GM18517 (cell line): ENCODE measurements at regions not wholly inside any gene's neighbourhood (a gene's known extent, or its start where the extent isn't known, plus 50 kb on each side); places are given as distances from the start of the nearest gene placed in this dataset.
"Not testable (repeated sequence)": the region's sequence is repeated elsewhere in the genome, so short reads cannot be mapped to it uniquely, and the experiment has no call there.

Experiments
- ATAC-seq: cut with Tn5 transposase; IDR thresholded peaks from one replicate; pipeline ENCODE4 v1.9.1; 2021; ENCODE audit warnings: mild to moderate bottlenecking, moderate library complexity; ENCODE audit not compliant: unreplicated experiment

DNA sequence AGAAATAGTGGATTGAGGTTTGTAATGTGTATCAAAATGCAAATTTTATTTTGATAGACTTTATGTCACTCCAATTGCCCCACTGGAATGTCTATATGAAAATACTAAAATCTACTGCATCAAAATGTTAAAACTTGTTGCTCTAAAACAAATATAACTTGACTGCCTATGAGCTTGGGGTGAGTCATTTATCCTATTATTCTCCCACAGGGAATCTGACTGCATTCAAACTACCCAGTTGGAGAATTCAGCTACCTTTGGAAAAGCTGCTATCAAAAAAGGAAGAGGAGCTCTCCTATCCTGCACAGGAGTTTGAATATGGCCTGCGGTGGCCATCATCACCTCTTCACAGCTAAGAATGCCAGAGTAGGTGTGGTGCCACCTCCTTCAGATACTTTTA lies 173.1 kb downstream of the KLHL28 start:
- ATAC-seq, result no peak

DNA sequence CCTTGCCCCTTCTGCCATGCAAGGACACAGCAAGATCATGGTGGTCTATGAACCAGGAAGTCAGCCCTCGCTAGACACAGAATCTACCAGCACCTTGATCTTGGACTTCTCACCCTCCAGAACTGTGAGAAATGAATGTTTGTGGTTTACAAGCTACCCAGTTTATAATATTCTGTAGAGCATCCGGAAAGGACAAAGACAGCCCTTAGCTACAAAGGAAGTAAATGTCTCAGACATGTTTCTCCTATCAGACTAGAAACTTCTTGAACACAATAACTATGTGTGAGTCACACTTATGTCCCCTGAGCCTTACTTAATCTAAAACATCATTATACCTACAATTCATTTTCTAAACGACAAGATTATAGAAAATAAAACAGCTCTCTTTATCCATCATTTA lies 176.7 kb downstream of the KLHL28 start:
- no peak for ATAC-seq

DNA sequence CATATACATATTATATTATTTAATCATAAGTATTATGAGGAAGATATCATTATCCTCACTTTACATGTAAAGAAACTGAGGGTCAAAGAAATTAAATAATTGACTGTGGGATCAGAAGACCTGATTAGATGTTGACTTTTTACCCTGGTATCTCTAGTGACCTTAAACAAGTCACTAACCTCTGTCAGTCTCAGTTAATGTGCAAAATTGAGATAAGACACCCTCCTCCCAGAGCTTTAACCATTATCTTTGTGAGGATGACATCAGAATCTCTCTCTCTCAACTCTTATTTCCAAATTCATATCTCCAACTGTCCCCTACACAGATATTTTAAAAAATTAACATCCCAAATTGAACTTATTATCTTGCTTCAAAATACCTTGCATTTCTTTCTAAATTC lies 177.8 kb downstream of the KLHL28 start:
- no peak for ATAC-seq

DNA sequence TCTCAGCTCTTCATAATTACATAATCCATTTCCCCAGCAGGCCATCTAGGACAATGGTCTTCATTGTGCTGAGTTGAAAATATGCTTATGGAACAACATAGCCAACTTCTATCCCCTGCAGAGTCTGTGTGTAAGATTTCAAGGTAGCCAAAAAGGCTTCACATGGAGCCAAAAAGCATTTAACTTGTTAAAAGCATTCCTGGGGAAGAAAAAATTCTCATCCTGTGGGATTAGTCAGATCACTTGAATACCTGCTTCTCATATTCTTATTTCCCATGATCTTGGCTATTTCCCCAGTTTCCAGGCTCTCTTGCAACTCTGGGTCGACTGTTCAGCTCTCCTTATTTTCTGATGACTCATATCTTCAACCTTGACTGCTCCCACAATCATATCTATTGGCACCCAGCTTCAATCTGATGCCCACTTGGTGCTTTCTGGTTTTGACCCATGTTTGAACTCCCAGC lies 178.9 kb downstream of the KLHL28 start:
- no peak for ATAC-seq

DNA sequence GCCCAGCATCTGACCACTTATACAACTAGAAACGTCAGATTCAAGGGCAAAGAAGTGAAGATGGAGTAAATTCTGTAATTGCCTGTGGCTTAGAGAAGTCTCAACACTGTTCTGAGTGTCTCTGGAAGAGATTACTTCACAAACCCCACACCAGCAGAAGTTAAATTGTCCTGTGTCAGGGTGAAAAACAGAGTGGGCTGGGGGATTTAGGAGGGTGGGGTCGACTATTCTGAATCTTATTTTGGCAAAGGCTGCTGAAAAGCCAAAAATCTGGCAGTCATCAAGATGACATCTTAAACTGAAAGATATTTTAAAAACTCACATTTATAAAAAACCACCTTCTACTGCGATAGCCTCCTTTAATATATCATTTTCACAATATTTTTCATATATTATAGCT lies 180.8 kb downstream of the KLHL28 start:
- ATAC-seq, result no peak

DNA sequence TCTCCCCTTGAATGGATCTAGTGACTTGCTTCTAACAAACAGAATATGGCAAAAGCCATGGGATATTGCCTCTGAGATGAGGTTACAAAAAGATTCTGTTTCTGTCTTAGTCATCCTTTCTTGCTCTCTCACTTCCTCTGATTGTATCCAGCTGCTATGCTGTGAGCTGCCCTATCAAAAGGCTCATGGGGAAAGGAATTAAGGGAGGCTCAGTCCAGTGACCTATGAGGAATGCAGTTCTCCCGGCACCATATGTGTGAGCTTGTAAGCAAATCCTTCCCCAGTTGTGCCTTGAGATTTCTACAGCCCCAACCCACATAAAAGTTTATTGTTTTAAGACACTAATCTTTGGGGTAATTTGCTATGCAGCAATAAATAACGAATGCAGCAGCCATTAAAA lies 183.1 kb downstream of the KLHL28 start:
- ATAC-seq, result no peak

DNA sequence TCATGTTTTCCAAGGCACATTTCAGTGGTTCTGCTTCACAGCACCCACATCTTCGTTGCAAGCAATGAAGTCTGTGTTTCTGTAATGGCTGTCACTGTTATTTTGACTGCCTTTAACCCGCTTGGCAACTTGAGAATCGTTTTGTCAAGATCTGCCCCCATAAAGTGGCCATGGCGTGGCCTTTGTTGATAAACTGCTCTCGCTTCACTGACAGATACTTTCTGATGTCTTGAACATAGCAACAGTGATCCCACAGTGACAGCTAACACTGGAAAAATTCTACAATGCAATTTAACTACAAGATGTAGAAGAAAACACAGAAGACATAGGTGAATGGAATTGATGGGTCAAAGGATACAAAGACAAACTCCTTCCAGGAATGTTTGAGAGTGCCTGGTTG lies 184.2 kb downstream of the KLHL28 start:
- no peak for ATAC-seq

DNA sequence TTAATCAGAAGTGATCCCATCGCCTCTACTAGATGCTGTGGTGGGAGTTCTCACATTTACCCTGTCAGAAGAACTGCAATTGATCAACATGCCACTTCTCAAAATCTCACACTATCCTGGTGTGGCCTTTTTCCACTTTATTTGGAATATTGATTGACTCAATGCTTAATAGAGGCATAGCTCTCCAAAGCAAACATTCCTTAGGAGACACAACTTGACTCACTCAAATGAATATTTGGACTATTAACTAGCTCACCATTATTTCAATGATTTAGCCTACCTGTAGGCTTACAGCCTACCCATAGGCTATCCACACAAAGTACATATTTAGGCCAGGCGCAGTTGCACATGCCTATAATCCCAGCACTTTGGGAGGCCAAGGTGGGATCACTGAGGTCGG lies 186.5 kb downstream of the KLHL28 start:
- no peak for ATAC-seq

DNA sequence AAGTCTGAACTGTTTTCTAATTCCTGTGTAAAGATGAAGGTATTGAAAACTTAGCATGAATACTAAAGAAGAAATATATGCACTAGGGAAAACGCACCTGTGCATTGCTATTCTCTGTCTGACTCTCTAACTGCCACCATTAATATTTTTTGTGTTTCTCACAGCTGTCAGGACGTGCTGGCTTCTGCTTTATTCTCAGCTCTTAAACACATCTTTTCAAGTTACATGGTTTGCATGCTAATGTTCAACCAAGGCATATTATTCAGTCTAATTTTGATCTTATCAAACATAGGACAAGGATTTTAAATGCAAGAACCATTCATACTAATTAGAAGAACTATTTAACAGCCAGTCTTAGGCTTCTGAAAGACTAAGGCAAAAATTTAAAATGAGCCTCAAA lies 187.4 kb downstream of the KLHL28 start:
- ATAC-seq, result no peak

DNA sequence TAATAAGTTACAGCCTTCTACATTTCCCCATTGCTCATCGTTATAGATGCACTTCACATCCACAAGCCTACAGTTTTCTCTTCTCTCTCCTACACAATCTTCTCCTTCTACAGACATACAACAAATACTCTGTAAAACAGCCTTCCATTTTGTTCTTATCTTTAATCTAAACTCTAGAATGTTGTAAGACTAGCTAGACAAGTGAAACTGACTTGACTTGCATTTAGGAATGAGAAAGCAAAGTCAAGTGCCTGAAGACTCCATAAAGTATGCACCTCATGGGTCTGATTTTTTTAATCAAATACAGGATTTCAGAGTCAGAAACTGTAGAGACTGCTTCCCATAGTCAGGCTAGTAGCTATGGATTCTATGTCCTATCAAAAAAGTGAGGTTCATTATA lies 190.3 kb downstream of the KLHL28 start:
- ATAC-seq, result no peak

DNA sequence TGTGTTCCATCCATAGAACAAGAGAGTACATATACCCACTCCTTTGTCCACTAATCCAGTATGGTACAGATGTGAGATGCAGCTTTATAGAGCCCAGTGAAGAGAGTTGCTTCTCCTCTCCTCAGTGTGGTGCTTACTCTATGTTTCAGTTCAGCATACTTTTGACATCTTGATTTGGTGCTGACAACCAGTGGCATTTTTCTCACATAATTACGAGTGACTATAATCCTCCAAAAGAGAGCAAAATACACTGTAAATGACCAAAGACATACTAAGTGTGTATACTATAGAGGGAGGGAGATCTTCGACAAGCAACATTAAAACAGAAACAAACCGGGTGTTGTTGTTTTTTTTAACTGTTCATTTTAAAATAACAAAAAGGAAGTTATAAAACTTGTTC lies 191.5 kb downstream of the KLHL28 start:
- no peak for ATAC-seq

DNA sequence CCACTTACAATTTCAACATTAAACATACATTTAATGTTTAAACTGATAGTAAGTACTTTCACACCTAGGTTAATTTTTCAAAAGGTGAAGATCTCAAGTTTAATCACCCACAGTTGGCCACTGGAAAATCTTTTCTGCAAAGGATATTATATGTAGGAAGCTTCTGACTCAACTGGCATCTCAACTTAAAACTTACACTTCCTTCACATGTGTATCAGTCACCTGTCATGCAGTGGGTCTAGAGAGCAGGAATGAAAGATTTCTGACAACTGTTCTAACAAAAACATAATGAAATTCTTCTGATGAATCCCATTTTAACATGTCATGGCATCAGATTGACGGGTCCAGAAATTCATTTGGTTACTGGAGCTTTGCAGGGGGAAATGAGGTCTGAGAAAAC lies 192.8 kb downstream of the KLHL28 start:
- no peak for ATAC-seq

DNA sequence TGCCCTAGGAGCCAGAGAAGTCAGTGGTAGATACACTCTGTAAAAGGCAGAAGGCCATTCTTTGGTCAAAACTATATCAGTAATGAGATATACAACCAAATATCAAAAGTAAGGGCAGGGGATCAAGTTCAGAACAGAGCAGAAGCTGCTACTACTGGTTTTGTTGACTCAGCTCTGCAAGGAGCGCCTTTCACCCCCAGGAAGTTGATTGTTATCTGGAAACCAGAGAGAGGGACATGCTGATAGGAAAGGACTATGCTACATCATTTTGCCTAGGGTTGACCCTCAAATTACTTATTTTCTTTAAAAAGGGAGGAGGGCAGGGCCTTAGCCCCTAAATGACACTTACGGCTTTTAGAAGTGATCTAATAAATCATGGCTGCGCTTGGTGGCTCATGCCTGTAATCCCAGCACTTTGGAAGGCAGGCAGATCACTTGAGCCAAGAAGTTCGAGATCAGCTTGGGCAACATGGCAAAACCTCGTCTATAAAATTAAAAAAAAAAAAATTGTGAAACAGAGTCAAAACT lies 194.0 kb downstream of the KLHL28 start:
- no peak for ATAC-seq

DNA sequence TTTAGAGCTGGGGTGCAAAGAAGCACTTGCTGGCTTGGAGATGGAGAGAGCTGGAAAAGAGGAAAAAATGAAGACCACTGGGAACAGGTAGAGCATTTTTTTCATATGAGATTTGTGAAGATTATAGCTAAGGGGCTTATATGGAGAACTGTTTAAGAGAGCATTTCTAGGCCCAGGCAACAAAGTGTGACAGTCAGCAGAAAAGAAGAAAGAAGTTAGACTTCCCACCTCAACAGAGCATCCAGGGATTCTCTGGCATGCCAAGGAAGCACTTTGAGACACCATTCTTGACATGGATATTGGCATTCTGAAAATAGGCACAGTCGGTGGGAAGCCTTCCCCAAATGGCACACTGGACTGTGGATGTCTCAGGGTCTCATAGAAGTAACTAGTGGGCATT lies 195.5 kb downstream of the KLHL28 start:
- no peak for ATAC-seq

DNA sequence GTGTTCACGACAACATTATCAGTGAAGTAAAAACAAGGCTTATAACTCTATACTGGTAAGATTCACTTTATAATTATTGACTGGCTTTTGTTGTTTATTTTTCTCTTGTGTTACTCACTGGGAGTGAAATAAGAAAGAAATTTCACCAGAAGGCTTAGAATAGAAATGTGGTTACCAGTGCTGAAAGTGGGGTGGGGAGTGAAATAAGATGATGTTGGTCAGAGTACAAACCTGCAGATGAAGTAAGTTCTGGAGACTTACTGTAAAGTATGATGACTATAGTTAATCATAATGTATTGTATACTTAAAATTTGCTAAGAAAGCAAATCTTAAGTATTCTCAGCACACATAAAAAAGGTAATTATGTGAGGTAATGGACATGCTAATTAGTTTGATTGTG lies 198.4 kb downstream of the KLHL28 start:
- no peak for ATAC-seq

DNA sequence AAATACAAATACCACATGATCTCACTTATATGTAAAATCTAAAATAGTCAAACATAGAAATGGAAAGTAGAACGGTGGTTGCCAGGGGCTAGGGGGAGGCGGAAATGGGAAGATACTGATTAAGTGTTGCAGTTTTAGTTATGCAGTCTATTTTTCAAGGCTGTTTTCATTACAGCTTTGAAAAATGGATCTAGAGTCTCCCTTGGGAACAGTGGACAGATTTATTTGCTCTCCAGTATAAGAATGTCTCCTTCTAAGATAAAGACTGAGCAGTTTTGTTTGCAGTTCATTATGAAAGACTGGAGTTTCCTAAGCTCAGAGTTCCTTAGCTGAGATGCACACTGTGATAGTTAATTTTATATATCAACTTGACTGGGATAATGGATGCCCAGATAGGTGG lies 202.5 kb downstream of the KLHL28 start:
- ATAC-seq, result no peak

DNA sequence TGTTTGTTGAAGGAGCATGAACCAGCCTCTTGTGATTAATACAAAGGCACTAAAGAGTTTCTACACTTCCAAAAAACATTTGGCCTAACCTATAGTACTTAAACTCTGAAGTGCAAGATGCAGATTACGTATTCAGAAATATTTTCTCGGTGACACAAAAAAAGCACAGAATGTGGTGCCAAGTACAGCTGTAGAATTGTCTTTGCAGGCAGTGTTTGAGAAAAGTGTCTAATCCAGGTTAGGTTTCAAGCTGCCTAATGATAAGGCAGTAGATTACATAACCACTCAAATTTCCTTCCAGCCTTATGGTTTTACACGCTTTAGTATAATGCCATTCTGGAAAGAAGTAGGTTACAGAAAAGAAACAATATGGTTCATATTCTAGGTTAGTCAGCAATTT lies 205.2 kb downstream of the KLHL28 start:
- ATAC-seq, result no peak

DNA sequence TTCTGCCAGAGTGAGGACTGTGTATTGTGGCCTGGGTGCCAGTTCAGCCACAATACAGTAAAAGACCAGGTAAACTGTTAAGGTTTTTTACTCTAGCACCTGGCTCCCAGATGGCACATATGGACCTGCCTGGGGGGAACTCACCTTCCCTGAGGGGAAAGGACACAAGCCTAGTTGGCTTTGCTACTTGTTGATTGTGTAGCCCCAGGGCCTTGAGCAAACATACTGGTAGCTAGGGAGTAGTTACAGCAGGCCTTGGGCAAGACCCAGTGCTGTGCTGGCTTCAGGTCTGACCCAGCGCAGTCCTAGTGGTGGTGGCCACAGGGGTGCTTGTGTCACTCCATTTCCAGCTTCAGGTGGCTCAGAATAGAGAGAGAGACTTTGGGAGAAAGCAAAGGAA lies 216.4 kb downstream of the KLHL28 start:
- ATAC-seq, result no peak

DNA sequence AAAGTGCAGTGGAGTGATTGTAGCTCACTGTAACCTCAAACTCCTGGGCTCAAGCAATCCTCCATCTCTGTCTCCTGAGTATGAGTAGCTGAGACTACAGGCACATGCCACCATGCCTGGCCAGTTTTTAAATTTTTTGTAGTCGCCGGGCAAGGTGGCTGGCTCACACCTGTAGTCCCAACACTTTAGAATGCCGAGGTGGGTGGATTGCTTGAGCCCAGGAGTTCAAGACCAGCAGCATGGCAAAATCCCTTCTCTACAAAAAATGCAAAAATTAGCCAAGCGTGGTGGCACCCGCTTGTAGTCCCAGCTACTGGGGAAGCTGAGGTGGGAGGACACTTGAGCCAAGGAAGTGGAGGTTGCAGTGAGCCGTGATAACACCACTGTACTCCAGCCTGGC lies 219.5 kb downstream of the KLHL28 start:
- ATAC-seq, result no peak

DNA sequence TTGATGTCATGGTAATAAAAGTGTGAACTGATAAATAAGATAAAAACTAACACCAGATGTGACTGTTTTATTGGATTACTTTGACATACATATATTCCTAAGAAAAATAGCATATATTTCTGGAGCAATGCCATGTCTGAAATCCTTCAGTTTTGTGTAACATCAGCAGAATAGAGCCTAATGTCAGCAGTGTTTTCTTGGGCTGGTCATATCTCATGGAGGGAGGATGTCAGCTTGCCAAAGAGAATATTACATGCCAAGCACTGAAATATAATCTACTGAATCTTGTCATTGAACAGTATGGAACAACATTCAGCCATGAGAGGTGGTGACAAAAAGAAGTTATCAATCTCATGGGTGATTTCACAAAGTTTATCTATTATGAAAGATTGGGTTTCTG lies 220.3 kb downstream of the KLHL28 start:
- ATAC-seq, result no peak

DNA sequence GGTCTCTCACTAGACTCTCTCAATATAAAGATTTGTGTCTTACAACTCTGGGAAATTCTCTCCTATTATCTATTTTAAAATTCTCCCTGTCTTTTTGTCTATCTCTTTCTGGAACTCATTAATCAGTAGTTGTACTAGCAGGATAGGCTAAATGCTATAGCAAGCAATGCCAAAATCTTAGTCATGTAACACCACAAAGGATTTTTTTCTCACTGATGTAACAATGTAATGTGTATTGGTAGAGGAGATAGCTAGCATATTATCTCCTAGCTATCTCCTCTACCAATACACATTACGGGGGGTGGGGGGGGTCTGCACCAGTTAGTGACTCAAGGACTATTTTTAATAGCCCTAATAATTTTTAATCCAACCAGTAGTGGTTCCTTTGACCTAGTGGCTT lies 225.4 kb downstream of the KLHL28 start:
- no peak for ATAC-seq

DNA sequence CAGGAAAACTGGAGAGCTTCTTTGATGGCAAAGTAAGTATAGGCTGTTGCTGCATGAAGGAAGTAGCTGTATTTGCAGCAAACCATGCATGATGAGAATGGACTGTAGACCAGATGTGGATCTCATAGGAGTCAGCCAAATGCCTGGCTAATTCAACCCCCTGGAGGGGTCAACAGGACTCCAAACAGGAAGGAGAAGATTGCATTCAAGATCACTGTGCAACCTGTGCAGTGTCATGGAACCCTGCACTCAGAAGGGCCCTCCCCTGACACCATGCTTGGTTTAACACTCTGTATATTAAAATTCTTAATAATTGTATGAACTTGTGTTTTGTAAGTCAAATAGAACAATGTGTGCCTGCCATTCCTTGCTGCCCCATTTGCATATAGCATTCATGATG lies 225.1 kb upstream of the FSCB start:
- no peak for ATAC-seq

DNA sequence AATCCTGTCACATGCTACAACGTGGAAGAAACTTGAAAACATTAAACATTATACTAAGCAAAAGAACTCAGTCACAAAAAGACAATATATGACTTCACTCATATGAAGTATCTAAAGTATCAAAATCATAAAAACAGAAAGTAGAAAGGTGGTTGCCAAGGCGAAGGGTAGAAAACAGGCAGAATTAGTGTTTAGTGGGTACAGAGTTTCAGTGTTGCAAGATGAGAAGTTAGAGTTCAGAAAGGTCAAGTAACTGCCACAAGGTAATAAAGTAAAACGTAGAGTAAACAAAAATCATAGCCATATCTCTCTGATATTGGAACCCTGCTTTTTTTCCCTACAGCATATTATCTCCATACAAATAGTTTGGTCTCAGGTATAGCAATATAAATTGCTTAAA lies 223.8 kb upstream of the FSCB start:
- no peak for ATAC-seq

DNA sequence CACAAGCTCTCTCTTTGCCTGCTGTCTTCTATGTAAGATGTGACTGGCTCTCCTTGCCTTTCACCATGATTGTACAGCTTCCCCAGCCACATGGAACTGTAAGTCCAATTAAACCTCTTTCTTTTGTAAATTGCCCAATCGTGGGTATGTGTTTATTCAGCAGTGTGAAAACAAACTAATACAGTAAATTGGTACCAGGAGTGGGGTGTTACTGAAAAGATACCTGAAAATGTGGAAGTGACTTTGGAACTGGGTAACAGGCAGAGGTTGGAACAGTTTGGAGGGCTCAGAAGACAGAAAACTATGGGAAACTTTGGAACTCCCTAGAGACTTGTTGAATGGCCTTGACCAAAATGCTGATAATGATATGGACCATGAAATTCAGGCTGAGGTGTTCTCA lies 214.3 kb upstream of the FSCB start:
- ATAC-seq, result not testable (repeated sequence)
